Stimulated activated CD4-positive, alpha-beta T cell treated with anti-CD3 and anti-CD28 coated beads, Interleukin-4, amount 100 ng/mL, for 24 hours (primary cell): ENCODE measurements at regions not wholly inside any gene's neighbourhood (a gene's known extent, or its start where the extent isn't known, plus 50 kb on each side); places are given as distances from the start of the nearest gene placed in this dataset.

ENCODE experiments used
- DNase-seq: peaks from one replicate; pipeline ENCODE4 v3.0.0-alpha.2; 2020

DNA sequence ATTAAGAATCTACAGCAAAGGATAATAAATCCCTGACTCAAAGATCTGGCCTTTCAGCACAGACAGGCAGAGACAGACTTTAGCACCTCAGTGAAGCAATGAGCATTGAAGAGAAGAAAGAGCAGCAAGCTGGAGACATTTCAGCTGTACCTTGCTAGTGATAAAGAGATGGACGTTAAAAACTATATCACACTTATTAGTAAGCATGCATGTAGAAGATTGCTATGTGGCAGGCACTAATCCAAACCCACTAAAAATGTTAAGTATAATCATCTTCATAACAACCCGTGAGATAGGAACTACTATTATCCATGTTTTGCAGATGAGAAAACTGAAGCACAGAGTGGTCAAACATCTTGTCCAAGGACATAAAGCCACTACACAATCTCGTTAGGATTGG lies 1538.3 kb upstream of the FLRT2 start:
- DNase-seq: no peak

DNA sequence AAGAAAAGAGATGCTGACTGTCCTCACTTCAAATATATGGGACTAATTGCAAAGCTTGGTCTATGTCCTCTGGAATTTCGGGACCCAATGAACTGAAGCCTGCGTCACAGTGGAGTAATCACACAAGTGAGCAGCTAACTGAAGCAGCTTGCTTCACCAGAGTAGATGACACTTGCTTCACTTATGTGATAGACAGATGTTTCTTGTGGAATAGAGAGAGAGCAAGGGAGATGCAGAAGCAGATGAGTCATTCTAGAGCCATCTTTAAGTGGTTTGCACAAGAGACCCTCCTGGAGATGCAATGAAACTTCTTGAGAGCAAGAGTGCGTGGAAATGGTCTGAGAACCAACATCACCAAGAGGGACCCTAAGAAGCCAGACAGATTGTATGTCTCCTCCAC lies 1537.1 kb upstream of the FLRT2 start:
- no peak for DNase-seq

DNA sequence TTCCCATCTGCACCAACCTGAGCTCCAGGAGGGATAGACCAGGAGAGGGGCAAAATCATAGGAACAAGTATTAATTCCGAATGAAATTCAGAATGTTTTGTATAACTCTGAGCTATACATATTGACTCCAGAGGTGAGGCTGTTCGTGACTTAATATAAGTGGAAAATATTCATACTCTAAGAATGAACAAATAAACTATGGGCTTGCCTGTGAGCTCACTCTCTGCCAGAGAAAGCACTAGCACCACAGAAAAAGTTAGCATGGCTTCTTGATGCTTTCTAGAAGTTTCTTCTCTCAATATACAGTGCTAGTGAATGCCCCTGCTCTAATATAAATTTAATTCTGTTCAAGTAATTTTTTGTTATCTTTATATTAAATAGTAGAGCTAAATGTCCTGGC lies 1536.4 kb upstream of the FLRT2 start:
- no peak for DNase-seq

DNA sequence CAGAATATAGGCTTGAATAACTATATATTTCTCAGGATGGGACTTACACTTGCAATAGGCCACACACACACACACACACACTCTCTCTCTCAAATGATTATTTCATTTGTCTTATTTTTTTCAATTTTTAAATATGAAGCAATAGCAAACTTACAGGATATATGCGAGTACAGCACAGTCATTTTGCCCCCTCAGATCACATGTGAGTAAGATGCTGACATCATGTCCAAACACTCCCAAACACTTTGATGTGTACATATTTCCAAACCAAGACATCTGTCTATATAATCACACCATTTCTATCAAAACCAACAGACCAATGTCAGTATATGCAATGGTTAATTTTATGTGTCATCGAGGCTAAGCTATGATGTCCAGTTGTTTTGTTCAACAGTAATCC lies 1535.9 kb upstream of the FLRT2 start:
- no peak for DNase-seq

DNA sequence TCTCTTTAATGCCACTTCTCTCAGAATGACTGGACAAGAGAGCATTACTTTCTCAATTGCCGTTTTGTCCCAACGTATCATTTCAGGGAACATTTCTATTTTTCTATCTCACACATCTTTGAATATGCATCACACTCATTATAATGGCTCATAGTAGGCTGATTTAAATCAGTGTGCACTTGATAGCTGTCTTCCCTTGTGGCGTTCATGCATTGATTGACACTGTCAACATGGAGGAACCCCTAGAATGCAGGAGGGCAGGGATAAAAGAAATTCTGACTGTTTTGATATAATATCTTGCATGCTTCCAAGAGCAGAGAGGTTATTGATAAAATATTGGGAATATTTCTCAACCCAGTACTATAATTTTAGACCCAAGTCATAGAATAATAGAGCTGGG lies 1528.9 kb upstream of the FLRT2 start:
- no peak for DNase-seq

DNA sequence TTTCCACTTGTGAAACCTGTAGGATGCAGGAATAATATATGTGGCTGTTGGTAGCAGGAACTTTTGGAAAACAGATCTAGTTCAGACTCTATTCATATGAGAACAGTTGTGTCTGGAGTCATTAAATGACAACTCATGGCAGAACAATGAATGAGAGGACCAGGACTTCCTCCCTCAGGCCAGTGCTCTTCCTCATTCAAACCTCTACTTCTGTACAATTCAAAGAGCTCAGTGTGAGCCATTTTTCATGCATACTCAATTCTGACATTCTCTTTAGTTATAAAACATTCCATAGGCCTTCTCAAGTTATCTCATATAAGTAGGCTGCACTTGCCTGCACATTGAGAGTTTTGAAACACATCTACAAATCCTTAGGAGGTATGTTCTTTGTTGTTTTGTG lies 1526.6 kb upstream of the FLRT2 start:
- DNase-seq: no peak

DNA sequence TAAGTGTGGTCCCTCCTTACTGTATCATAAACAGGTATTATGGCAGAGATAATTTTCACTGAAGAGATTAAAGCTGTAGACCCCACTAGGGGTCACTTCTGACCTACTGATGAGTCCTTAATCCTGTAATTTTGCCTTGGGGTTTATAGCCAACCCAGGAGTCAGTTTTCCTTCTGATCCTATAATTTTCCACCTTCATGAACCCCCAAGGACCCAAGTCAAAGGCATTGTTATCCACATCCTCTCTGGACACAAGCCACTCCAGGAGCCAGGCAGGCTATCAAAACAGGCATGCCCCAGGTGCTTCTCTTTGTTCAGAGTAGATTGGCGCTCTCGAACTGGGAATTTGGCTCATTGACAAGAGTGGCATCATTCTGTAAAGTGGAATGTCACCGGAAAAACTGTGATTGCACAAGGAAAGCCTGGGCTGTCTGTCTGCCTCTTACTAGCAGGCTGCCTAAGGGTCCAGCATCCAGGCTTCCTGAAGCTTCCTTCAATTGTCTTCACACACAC lies 1523.2 kb upstream of the FLRT2 start:
- DNase-seq: no peak

DNA sequence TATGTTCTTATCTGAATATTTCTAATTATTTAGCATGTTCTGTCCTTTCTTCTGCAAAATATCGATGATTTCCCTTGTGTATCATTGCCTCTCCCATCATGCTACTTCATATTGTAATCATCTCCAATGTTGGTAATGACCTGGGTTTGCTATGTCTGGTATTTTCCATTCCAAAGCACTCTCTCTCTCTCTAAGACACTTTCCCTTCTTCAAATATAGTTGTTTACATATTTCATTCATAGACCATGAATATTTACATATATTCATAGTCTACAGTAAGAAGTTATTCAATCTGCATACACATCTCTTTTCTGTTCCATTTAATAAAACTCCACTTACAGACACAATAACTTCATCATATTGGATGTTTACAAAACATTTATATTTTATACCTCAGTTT lies 1516.5 kb upstream of the FLRT2 start:
- DNase-seq: no peak

DNA sequence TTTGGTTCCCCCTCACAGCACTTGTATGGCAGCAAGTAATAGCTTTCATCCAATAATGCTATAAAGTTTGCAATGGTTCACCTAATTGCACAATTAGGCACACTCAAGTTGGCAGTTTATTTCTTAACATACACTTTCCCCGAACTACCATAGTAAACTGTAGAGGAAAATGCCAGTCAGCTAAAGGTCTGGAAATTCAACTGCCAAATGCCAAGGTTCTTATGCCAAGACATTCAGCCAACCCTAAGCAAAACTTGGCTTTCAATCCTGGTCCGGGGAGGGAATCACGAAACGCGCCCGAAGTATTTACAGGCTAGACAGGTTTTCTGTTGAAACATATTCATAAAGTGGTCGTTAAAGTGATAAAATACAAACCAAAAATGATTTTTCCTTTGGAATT lies 1512.4 kb upstream of the FLRT2 start:
- DNase-seq: no peak

DNA sequence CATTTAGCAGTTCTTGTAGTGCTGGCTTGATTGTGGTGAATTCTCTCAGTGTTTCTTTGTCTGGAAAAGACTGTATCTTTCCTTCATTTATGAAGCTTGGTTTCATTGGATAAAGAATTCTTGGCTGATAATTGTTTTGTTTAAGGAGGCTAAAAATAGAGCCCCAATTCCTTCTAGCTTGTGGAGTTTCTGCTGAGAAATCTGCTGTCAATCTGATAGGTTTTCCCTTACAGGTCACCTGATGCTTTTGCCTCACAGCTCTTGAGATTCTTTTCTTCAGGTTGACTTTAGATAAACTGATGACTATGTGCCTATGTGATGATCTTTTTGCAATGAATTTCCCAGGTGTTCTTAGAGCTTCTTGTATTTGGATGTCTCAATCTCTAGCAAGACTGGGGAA lies 1508.5 kb upstream of the FLRT2 start:
- no peak for DNase-seq

DNA sequence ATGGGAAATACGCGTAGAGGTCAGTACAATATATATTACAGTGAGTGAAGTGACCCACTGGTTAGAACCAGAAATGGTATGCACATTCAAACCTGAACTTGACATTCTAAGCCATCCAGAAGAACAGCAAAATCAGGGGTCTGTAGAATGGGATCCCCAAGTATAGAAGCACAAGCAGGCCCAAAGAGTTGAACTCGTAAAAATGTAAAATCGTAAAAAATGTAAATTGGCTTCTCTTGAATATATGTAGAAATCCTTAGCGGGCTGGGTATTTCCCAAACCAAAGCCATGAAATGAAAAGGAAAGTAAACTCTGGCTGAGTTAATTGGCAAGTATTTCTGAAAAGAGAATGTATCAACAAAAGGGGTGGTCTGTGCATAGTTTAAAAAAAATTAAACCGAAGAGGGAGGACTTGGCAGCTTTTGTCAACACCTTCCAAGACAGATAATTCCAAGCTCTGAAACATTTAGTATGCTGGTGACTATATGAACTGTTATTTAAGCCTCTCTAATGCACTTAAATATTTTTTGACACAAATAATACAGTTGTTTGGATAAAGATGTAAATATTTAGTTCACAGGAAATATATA lies 1505.6 kb upstream of the FLRT2 start:
- no peak for DNase-seq

DNA sequence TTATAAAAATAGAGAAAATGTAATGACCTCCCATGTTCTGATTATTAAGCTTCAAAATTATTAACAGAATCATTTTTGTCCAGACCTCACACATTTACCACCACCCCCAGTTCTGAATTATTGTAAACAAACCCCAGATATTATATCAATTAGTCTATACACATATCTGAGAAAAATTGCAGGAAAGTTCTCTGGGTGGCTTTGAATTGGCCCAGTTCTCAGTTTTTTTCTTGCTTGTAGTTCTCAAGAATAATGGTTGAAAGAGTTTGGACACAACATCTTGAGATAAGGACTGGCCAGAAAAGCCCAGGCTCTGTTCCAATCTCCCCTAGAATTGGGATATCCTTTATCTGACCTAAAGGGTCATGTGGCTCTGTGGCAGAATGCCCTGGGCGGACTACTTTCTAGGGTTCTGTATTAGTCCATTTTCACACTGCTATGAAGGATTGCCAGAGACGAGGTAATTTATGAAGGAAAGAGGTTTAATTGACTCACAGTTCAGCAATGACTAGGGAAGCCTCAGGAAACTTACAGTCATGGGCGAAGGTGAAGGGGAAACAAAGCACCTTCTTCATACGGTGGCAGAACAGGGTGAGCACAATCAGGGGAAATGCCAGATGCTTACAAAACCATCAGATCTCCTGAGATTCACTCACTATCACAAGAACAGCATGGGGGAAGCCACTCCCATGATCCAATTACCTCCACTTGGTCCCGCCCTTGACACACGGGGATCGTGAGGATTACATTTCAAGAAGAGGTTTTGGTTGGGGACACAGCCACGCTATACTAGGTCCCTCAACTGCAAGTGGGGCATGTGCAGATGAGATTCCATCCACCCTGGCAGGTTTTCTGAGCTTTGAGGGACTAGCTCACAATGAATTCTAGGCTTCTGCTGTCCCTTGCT lies 1504.6 kb upstream of the FLRT2 start:
- DNase-seq: no peak

DNA sequence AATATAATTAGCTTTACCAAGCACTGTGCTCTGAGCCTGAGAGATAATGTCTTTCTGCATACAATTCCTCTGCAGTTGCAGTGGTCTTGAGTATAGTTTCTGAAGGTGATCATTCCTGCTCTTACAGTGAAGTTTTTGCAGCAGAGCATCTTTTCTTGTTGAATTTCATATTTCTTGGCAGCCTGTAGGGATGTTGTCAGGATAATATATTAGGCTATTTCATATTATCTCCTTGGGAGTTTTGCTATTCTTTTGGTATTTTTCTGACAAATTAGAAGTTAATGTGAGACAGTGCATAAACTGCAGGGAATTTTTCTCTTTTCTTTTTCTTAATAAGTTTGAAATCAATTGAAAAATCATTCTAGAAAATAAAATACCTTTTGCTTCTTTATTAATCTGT lies 1502.6 kb upstream of the FLRT2 start:
- DNase-seq: no peak

DNA sequence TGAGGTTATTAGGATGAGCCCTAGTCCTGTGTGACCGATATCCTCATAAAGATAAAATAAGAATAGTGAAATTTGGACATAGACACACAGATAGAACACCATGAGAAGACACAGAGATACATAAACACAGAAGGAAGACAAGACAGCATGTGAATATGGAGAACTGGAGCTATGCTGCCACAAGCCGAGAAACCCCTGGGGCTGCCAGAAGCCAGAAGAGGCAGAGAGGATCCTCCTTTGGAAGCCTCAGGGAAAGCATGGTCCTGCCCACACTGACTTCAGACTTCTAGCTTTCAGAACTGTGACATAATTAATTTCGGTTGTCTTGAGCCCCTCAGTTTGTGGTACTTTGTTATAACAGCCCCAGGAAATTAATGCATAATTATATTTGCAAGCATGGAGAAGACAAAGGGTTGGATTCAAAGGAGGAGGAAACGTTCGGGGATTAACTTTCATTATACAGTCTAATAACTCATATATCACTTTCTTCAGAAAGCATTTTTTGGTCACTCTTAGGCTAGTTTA lies 1501.8 kb upstream of the FLRT2 start:
- DNase-seq: no peak

DNA sequence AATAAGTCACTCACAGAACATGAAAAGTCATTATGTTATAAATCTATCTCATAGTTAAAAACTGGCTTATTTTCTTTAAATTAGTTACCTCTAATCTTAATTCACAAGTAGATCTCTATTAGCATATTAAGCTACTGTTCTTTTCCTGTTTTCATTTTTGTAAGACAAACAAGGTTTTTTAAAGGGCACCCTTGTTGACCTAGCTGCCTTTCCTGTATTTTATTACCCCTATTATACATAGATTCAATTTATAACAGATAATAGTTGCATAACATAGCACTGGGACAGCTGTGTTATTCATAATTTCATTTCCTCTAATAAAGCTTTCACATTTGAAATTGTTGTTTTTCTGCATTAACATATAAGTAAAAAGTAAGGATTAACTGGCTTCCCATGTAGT lies 1500.7 kb upstream of the FLRT2 start:
- DNase-seq: no peak

DNA sequence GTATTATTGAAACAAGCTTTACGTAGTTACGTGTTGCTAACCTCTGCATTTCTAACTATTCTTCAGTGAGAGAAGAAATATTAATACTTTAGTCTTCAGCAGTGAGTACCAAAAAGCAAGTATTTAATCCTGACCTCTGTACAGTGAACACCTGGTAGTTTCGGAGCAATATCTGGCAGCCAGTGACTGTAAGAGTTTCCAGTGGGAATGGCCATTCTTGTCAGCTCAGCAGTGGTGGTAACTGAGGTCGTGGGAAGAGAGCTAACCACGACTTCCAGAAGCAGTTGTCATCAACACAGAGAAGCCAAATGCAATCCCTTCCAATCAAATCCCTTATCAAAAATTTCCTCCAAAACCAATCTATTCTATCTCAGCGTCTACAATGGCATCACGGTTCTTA lies 1500.2 kb upstream of the FLRT2 start:
- DNase-seq: no peak

DNA sequence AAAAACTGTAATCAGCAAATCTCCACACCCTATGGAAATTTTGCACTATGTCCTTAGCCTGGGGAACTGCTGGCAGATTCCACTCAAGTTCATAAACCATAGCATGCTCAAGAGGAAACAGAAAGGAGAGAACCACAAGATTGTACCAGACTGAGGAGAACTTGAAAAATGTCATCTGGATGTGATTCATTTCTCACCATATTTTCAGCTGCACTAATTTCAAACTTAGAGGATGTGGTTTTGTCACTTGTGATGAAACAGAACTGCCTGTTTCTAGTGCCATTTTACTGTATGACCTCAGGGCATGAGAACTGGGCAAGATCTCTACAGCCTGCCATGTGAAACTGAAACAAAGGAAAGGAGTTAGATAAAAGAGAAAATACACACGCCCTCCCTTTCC lies 1493.1 kb upstream of the FLRT2 start:
- DNase-seq: no peak

DNA sequence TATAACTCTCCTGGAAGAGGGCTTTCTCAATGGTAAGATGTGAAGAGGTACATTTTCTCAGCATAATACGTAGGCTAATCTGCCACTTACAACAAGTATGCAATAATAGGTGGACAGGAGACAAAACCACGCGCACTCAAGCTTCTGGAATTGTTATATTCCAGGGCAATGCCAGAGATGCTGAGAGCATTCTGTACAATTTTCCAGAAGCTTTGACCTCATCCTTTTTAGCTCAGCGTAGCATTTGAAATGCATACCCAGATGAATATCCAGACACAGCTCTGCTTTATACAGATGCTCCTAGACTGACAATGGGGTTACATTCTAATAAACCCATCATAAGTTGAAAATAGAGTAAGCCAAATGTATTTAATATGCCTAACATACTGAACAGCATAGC lies 1492.4 kb upstream of the FLRT2 start:
- no peak for DNase-seq

DNA sequence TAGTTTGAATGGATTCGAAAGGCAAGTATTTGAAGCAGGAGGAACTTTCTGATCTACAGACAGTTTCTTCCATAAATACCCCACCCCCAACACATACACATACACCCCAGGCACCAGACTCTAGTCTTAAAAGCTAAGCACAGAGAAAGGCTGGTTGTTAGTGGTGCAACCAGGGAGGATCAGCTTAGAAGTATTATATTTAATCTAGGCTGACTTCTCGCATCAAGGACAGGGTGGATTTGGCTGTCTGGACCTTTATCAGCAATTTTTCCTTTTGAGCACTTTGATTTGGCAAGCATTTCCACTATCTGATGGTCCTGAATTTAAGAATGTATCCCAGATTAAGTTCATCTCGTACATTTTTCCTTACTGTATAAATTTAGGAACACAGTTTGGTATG lies 1489.8 kb upstream of the FLRT2 start:
- no peak for DNase-seq

DNA sequence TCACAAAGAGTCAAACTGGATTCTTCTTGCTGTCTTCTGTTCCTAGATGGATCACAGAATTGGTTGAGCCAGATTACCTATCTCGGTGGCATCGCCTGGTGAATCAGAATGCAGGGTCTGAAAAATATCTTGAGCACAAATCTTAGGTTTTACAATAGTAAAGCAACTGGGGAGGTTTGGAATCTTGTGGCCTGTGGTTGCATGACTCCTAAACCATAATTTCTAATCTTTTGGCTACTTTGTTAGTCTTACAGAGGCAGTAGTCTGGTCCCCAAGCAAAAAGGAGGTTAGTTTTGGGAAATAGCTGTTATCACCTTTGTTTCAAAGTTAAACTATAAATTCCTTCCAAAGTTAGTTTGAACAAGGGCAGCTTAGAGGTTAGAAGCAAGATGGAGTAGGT lies 1488.5 kb upstream of the FLRT2 start:
- DNase-seq: no peak

DNA sequence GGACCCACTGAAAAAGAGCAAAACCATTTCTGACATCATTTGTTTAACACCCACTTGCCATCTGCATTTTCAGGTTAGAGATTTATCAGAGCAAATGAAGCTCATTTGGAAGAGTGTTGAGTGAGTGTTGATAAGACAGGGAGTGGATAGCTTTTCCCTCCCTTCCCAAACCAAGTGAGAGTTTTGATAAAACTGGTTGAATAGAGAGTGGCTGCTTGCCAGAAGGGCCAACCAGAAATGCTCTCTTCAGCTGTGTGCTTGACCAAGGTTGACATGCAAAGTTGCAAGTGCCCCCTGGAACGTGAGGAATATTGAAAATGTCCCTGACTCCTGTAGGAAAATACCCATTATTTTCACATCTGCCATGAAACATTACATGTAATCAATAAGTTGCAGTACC lies 1487.0 kb upstream of the FLRT2 start:
- DNase-seq: no peak

DNA sequence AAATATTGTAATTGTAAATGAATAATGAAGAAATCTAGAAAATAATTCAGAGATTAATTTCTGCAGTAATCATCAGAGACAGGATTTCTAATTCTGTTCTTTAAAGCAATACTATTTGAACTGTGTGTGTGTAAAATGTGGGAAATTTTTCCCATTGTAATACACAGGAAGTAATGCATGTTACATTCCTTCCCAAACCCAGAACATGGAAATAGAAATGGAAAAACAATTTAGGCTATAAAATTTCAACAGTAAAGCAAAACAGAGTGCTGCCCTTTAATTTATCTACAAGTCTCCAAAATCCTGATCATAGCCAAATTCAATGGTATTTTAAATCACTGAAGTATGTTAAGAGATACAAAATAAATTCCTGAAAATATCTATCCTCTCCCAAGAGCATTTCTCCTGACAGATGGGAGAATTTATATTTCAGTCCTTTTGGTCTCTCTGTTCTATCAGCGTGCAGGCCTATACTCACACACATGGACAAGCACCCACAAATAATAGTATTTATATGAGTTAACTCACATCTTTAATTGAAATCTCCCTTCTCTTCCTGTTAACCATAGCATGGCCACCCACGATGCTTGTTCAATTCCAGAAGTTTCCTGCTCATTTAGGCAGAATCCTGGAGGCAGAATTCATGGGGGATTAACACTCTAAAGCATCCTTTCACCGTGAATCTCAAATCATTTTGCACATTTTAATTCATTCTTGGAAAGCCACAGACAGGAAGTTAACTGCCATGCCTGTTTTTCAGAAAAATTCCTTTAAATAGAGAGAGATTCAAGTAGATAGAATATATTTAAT lies 1465.4 kb upstream of the FLRT2 start:
- no peak for DNase-seq

DNA sequence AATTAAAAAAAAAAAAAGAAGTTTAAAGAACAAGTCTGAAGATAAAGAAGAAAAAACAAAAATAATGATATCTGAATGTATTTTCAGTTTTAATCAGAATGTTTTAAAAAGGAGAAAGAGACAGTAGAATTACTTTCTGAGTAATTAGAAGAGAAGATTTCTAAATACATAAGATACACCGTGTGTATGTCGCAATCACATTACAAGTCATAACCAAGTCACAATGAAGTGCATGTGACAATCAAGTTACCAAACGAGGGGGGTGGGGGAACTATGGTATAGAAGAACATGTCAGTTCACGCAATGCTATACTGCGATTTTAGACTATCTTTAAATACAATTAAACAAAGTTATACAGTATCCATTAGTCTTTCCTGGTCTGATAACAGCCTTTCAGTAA lies 1464.1 kb upstream of the FLRT2 start:
- DNase-seq: no peak

DNA sequence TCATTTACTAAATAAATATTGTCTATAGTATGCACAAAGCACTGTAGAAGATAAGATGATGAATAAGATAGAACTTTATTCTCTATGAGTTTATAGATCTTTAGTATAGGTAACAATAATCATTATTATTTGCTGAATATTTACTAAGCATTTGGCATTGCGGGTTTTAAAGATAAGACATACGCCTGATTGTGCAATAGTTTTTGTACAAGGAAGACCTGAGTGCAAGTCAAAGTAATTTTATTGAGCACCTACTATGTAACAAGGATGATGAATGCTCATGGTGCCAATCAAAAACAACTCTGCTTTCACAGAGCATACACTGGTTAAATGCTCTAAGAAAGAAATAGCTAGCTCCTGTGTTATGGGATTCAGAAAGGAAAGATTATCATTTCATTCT lies 1461.7 kb upstream of the FLRT2 start:
- no peak for DNase-seq
